ENCODE measurements at regions not wholly inside any gene's neighbourhood (a gene's known extent, or its start where the extent isn't known, plus 50 kb on each side); places are given as distances from the start of the nearest gene placed in this dataset.

DNA sequence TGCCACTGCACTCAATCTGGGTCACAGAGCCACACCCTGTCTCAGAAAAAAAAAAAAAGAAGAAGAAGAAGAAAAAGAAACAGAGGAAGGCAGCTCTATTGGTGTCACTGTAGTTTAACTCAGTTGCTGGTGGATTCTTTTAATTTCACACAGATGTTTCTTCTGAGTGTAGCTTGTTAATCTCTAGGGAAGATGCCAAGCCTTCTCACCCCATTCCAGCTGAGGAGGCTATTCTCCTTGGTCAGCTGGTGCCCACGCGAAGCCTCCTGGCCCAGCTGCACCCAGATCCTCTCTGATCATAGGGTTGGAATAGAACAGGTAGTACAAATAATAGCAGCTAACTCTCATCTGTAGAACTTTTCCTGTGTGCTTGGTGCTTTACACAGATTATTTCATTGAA is 113.8 kb upstream of the SPRY4 start:
- Histone ChIP-seq H3K9ac (ENCODE audit: low read depth in 1 of 2, low read length in 2 of 2) (no peak overlapping the region), H3K36me3 (ENCODE audit: control insufficient read depth in 1 of 2, insufficient read depth in 2 of 2, low read length in 2 of 2) (no peaks in the 10 kb centered on the region), H3K9me3 (ENCODE audit: control insufficient read depth in 1 of 2, low read length in 2 of 2) (no peaks in the 10 kb centered on the region), H3K4me3 (ENCODE audit: low read depth in 1 of 2, low read length in 2 of 2) (no peak overlapping the region), H3K4me1 (ENCODE audit: control insufficient read depth in 1 of 2, insufficient read depth in 2 of 2, low read length in 2 of 2) (peaks cover 0 to 10% of the 10 kb centered on the region in 2 donors), H3K27ac (ENCODE audit: low read depth, low read length) (no peak overlapping the region), H3K27me3 (ENCODE audit: control insufficient read depth in 1 of 2, insufficient read depth in 2 of 2, low read length in 2 of 2) (no peaks in the 10 kb centered on the region)

GRCh38 chr5:142437563-142437962 is 112.7 kb upstream of the SPRY4 start:
- Histone ChIP-seq H3K4me3 (ENCODE audit: low read depth in 1 of 2, low read length in 2 of 2) (no peak overlapping the region), H3K27ac (ENCODE audit: low read depth, low read length) (no peak overlapping the region), H3K9me3 (ENCODE audit: control insufficient read depth in 1 of 2, low read length in 2 of 2) (no peaks in the 10 kb centered on the region), H3K27me3 (ENCODE audit: control insufficient read depth in 1 of 2, insufficient read depth in 2 of 2, low read length in 2 of 2) (no peaks in the 10 kb centered on the region), H3K4me1 (ENCODE audit: control insufficient read depth in 1 of 2, insufficient read depth in 2 of 2, low read length in 2 of 2) (peaks cover 6 to 20% of the 10 kb centered on the region in 2 donors), H3K36me3 (ENCODE audit: control insufficient read depth in 1 of 2, insufficient read depth in 2 of 2, low read length in 2 of 2) (no peaks in the 10 kb centered on the region), H3K9ac (ENCODE audit: low read depth in 1 of 2, low read length in 2 of 2) (no peak overlapping the region)

GRCh38 chr5:142435410-142436115 is 110.7 kb upstream of the SPRY4 start:
- Histone ChIP-seq H3K9me3 (ENCODE audit: control insufficient read depth in 1 of 2, low read length in 2 of 2) (no peaks in the 10 kb centered on the region), H3K4me3 (ENCODE audit: low read depth in 1 of 2, low read length in 2 of 2) (no peak overlapping the region), H3K27ac (ENCODE audit: low read depth, low read length) (no peak overlapping the region), H3K9ac (ENCODE audit: low read depth in 1 of 2, low read length in 2 of 2) (no peak overlapping the region), H3K4me1 (ENCODE audit: control insufficient read depth in 1 of 2, insufficient read depth in 2 of 2, low read length in 2 of 2) (peaks cover 14 to 21% of the 10 kb centered on the region in 2 donors), H3K36me3 (ENCODE audit: control insufficient read depth in 1 of 2, insufficient read depth in 2 of 2, low read length in 2 of 2) (no peaks in the 10 kb centered on the region), H3K27me3 (ENCODE audit: control insufficient read depth in 1 of 2, insufficient read depth in 2 of 2, low read length in 2 of 2) (no peaks in the 10 kb centered on the region)

DNA sequence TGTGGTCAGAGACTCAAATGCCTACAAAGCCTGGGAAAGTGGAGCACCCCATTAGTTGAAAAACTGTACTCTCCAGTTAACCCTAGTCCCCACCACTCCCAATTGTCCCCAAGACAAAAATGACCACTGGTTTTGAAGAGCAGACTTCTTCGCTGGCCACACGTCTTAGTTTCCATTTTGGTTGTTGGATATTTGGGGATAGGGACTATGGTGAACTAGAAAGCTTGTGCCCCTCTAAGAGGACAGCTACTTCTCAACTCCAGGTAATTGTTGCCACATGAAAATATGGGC is 109.4 kb upstream of the SPRY4 start:
- no peak overlapping the region for H3K9ac ChIP-seq (ENCODE audit: low read depth in 1 of 2, low read length in 2 of 2)
- no peaks in the 10 kb centered on the region for H3K36me3 ChIP-seq (ENCODE audit: control insufficient read depth in 1 of 2, insufficient read depth in 2 of 2, low read length in 2 of 2)
- no peaks in the 10 kb centered on the region for H3K27me3 ChIP-seq (ENCODE audit: control insufficient read depth in 1 of 2, insufficient read depth in 2 of 2, low read length in 2 of 2)
- peaks cover 14 to 21% of the 10 kb centered on the region in 2 donors for H3K4me1 ChIP-seq (ENCODE audit: control insufficient read depth in 1 of 2, insufficient read depth in 2 of 2, low read length in 2 of 2)
- H3K27ac ChIP-seq (ENCODE audit: low read depth, low read length): no peak overlapping the region
- no peak overlapping the region for H3K4me3 ChIP-seq (ENCODE audit: low read depth in 1 of 2, low read length in 2 of 2)
- no peaks in the 10 kb centered on the region for H3K9me3 ChIP-seq (ENCODE audit: control insufficient read depth in 1 of 2, low read length in 2 of 2)

- Histone ChIP-seq H3K9me3 (ENCODE audit: control insufficient read depth in 1 of 2, low read length in 2 of 2) (no peaks in the 10 kb centered on the region), H3K36me3 (ENCODE audit: control insufficient read depth in 1 of 2, insufficient read depth in 2 of 2, low read length in 2 of 2) (no peaks in the 10 kb centered on the region), H3K4me3 (ENCODE audit: low read depth in 1 of 2, low read length in 2 of 2) (no peak overlapping the region), H3K4me1 (ENCODE audit: control insufficient read depth in 1 of 2, insufficient read depth in 2 of 2, low read length in 2 of 2) (peaks cover 15 to 21% of the 10 kb centered on the region in 2 donors), H3K27ac (ENCODE audit: low read depth, low read length) (no peak overlapping the region), H3K27me3 (ENCODE audit: control insufficient read depth in 1 of 2, insufficient read depth in 2 of 2, low read length in 2 of 2) (no peaks in the 10 kb centered on the region), H3K9ac (ENCODE audit: low read depth in 1 of 2, low read length in 2 of 2) (no peak overlapping the region)
Measured at GRCh38 chr5:142433526-142434321, 108.9 kb upstream of the SPRY4 start.

DNA sequence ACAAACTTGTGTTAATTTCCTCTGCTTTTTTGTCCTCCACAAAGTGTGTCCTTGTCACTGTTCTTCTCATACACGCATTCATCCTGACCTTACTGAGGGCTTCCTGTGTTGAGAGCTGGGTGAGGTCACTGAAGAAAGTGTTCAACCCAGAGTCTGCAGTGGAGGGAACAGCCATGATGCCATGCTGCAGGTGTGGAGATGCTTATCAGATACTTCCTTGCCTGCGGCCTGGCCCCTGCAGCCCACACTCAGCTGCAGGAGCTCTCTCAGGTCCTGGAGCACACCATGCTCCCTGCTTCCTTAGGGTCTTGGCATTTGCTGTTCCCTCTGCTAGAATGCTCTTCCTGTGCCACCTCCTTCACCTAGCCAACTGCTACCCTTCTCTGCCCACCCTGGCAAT is 108.1 kb upstream of the SPRY4 start:
- no peak overlapping the region for H3K4me3 ChIP-seq (ENCODE audit: low read depth in 1 of 2, low read length in 2 of 2)
- no peaks in the 10 kb centered on the region for H3K27me3 ChIP-seq (ENCODE audit: control insufficient read depth in 1 of 2, insufficient read depth in 2 of 2, low read length in 2 of 2)
- peaks cover 22 to 26% of the 10 kb centered on the region in 2 donors for H3K4me1 ChIP-seq (ENCODE audit: control insufficient read depth in 1 of 2, insufficient read depth in 2 of 2, low read length in 2 of 2)
- H3K36me3 ChIP-seq (ENCODE audit: control insufficient read depth in 1 of 2, insufficient read depth in 2 of 2, low read length in 2 of 2): no peaks in the 10 kb centered on the region
- no peak overlapping the region for H3K27ac ChIP-seq (ENCODE audit: low read depth, low read length)
- H3K9ac ChIP-seq (ENCODE audit: low read depth in 1 of 2, low read length in 2 of 2): no peak overlapping the region
- no peaks in the 10 kb centered on the region for H3K9me3 ChIP-seq (ENCODE audit: control insufficient read depth in 1 of 2, low read length in 2 of 2)

GRCh38 chr5:142432369-142432863 is 107.6 kb upstream of the SPRY4 start:
- Histone ChIP-seq H3K27ac (ENCODE audit: low read depth, low read length) (no peak overlapping the region), H3K27me3 (ENCODE audit: control insufficient read depth in 1 of 2, insufficient read depth in 2 of 2, low read length in 2 of 2) (no peaks in the 10 kb centered on the region), H3K4me1 (ENCODE audit: control insufficient read depth in 1 of 2, insufficient read depth in 2 of 2, low read length in 2 of 2) (peaks cover 22 to 26% of the 10 kb centered on the region in 2 donors), H3K9ac (ENCODE audit: low read depth in 1 of 2, low read length in 2 of 2) (no peak overlapping the region), H3K4me3 (ENCODE audit: low read depth in 1 of 2, low read length in 2 of 2) (no peak overlapping the region), H3K36me3 (ENCODE audit: control insufficient read depth in 1 of 2, insufficient read depth in 2 of 2, low read length in 2 of 2) (no peaks in the 10 kb centered on the region), H3K9me3 (ENCODE audit: control insufficient read depth in 1 of 2, low read length in 2 of 2) (no peaks in the 10 kb centered on the region)

GRCh38 chr5:142428773-142429473 is 104.1 kb upstream of the SPRY4 start:
- Histone ChIP-seq H3K9ac (ENCODE audit: low read depth in 1 of 2, low read length in 2 of 2) (no peak overlapping the region), H3K4me3 (ENCODE audit: low read depth in 1 of 2, low read length in 2 of 2) (no peak overlapping the region), H3K4me1 (ENCODE audit: control insufficient read depth in 1 of 2, insufficient read depth in 2 of 2, low read length in 2 of 2) (peaks cover 22 to 23% of the 10 kb centered on the region in 2 donors), H3K27me3 (ENCODE audit: control insufficient read depth in 1 of 2, insufficient read depth in 2 of 2, low read length in 2 of 2) (no peaks in the 10 kb centered on the region), H3K36me3 (ENCODE audit: control insufficient read depth in 1 of 2, insufficient read depth in 2 of 2, low read length in 2 of 2) (no peaks in the 10 kb centered on the region), H3K9me3 (ENCODE audit: control insufficient read depth in 1 of 2, low read length in 2 of 2) (no peaks in the 10 kb centered on the region), H3K27ac (ENCODE audit: low read depth, low read length) (no peak overlapping the region)

GRCh38 chr5:142428036-142428772 is 103.4 kb upstream of the SPRY4 start:
- no peaks in the 10 kb centered on the region for H3K27me3 ChIP-seq (ENCODE audit: control insufficient read depth in 1 of 2, insufficient read depth in 2 of 2, low read length in 2 of 2)
- H3K27ac ChIP-seq (ENCODE audit: low read depth, low read length): no peak overlapping the region
- H3K4me1 ChIP-seq (ENCODE audit: control insufficient read depth in 1 of 2, insufficient read depth in 2 of 2, low read length in 2 of 2): peaks cover 16 to 22% of the 10 kb centered on the region in 2 donors

More at GRCh38 chr5:142428036-142428772, 103.4 kb upstream of the SPRY4 start:
- Histone ChIP-seq H3K4me3 (ENCODE audit: low read depth in 1 of 2, low read length in 2 of 2) (no peak overlapping the region), H3K9me3 (ENCODE audit: control insufficient read depth in 1 of 2, low read length in 2 of 2) (no peaks in the 10 kb centered on the region), H3K36me3 (ENCODE audit: control insufficient read depth in 1 of 2, insufficient read depth in 2 of 2, low read length in 2 of 2) (no peaks in the 10 kb centered on the region), H3K9ac (ENCODE audit: low read depth in 1 of 2, low read length in 2 of 2) (no peak overlapping the region)

Measured in duodenal mucosa (tissue), 2 donors.